ENCODE measurements at regions not wholly inside any gene's neighbourhood (a gene's known extent, or its start where the extent isn't known, plus 50 kb on each side); places are given as distances from the start of the nearest gene placed in this dataset.

- DNase-seq (ENCODE audit: low spot score): no peak
Measured at GRCh38 chr11:91955206-91955605, 269.4 kb upstream of the FAT3 start.

GRCh38 chr11:91952056-91952455, 272.6 kb upstream of the FAT3 start:
- DNase-seq (ENCODE audit: low spot score): no peak

GRCh38 chr11:91947215-91947820, 277.3 kb upstream of the FAT3 start:
- DNase-seq (ENCODE audit: low spot score): peak; percentile 53

- no peak for DNase-seq (ENCODE audit: low spot score)
Measured at GRCh38 chr11:91946397-91946951, 278.1 kb upstream of the FAT3 start.

- DNase-seq (ENCODE audit: low spot score): no peak
Measured at GRCh38 chr11:91935120-91935519, 289.5 kb upstream of the FAT3 start.

GRCh38 chr11:91932151-91932821, 292.3 kb upstream of the FAT3 start:
- peak; percentile 21 for DNase-seq (ENCODE audit: low spot score)

GRCh38 chr11:91927448-91927847, 297.2 kb upstream of the FAT3 start:
- DNase-seq (ENCODE audit: low spot score): no peak

- no peak for DNase-seq (ENCODE audit: low spot score)
Measured at GRCh38 chr11:91926965-91927364, 297.7 kb upstream of the FAT3 start.

GRCh38 chr11:91922846-91923245, 301.8 kb upstream of the FAT3 start:
- no peak for DNase-seq (ENCODE audit: low spot score)

- no peak for DNase-seq (ENCODE audit: low spot score)
Measured at GRCh38 chr11:91921974-91922373, 302.6 kb upstream of the FAT3 start.

- DNase-seq (ENCODE audit: low spot score): no peak
Measured at GRCh38 chr11:91913407-91913806, 311.2 kb upstream of the FAT3 start.

- no peak for DNase-seq (ENCODE audit: low spot score)
Measured at GRCh38 chr11:91912322-91912721, 312.3 kb upstream of the FAT3 start.

GRCh38 chr11:91906871-91907624, 317.6 kb upstream of the FAT3 start:
- DNase-seq (ENCODE audit: low spot score): no peak

GRCh38 chr11:91904792-91905785, 319.5 kb upstream of the FAT3 start:
- no peak for DNase-seq (ENCODE audit: low spot score)

- DNase-seq (ENCODE audit: low spot score): no peak
Measured at GRCh38 chr11:91902312-91902711, 322.3 kb upstream of the FAT3 start.

GRCh38 chr11:91880660-91881059, 344.0 kb upstream of the FAT3 start:
- no peak for DNase-seq (ENCODE audit: low spot score)

- DNase-seq (ENCODE audit: low spot score): no peak
Measured at GRCh38 chr11:91876746-91877145, 347.9 kb upstream of the FAT3 start.

GRCh38 chr11:91872243-91872642, 352.4 kb upstream of the FAT3 start:
- no peak for DNase-seq (ENCODE audit: low spot score)

- no peak for DNase-seq (ENCODE audit: low spot score)
Measured at GRCh38 chr11:91871791-91872190, 352.8 kb upstream of the FAT3 start.

GRCh38 chr11:91871048-91871447, 353.6 kb upstream of the FAT3 start:
- no peak for DNase-seq (ENCODE audit: low spot score)

- no peak for DNase-seq (ENCODE audit: low spot score)
Measured at GRCh38 chr11:91869686-91870085, 354.9 kb upstream of the FAT3 start.

- no peak for DNase-seq (ENCODE audit: low spot score)
Measured at GRCh38 chr11:91866642-91867041, 358.0 kb upstream of the FAT3 start.
